OCI-LY7 (cell line): ENCODE measurements at regions not wholly inside any gene's neighbourhood (a gene's known extent, or its start where the extent isn't known, plus 50 kb on each side); places are given as distances from the start of the nearest gene placed in this dataset.

Experiments
- BruUV-seq: library from RNA; stranded (reverse); fragments of 400-500 nt; replicated peaks from 2 replicates; lab custom pipeline; 2021; lab: Mats Ljungman, UMichigan
- CTCF ChIA-PET: fragments of 300-600 bp; sonication (Branson Sonifier 250); formaldehyde crosslinking; loops from one replicate; lab custom pipeline; 2022; ENCODE audit warnings: antibody characterized with exemption; ENCODE audit not compliant: unreplicated experiment; lab: Charles Lee
- POLR2A ChIA-PET: fragments of 300-600 bp; sonication (Branson Sonifier 250); formaldehyde crosslinking; loops from one replicate; lab custom pipeline; 2022; ENCODE audit warnings: antibody characterized with exemption; lab: Charles Lee
- DNase-seq: peaks from one replicate; pipeline ENCODE4 v3.0.0-alpha.2; 2015; ENCODE audit warnings: low spot score
- H2AFZ ChIP-seq: fragments of 200-600 bp; sonication (generic), shearing (Covaris generic); 2 replicates; pipeline ENCODE4 v1.6.1; 2014; ENCODE audit warnings: mild to moderate bottlenecking, antibody characterized with exemption, low read length, moderate library complexity
- H3K27ac ChIP-seq: fragments of 200-600 bp; sonication (generic); 2 replicates; pipeline ENCODE4 v1.5.1; 2014; ENCODE audit warnings: mixed run types, low read depth, mild to moderate bottlenecking, moderate library complexity, low read length, inconsistent platforms; ENCODE audit not compliant: poor library complexity, severe bottlenecking
- H3K36me3 ChIP-seq: fragments of 200-600 bp; sonication (generic); 2 replicates; pipeline ENCODE4 v1.6.1; 2014; ENCODE audit warnings: mild to moderate bottlenecking, antibody characterized with exemption, low read length, moderate library complexity, mixed read lengths; ENCODE audit not compliant: insufficient read depth
- H3K4me1 ChIP-seq: fragments of 200-600 bp; sonication (generic); 2 replicates; pipeline ENCODE4 v1.5.1; 2014; ENCODE audit warnings: mild to moderate bottlenecking, low read length; ENCODE audit not compliant: insufficient read depth, poor library complexity, severe bottlenecking
- H3K4me2 ChIP-seq: fragments of 200-600 bp; sonication (generic); 2 replicates; pipeline ENCODE4 v1.6.1; 2014; ENCODE audit warnings: mild to moderate bottlenecking, low read length
- H3K4me3 ChIP-seq: fragments of 200-600 bp; sonication (generic); 2 replicates; pipeline ENCODE4 v1.5.1; 2014; ENCODE audit warnings: mild to moderate bottlenecking, low read depth, low read length; ENCODE audit not compliant: poor library complexity, severe bottlenecking
- H3K79me2 ChIP-seq: fragments of 200-600 bp; sonication (generic); 2 replicates; pipeline ENCODE4 v1.6.1; 2016; ENCODE audit warnings: low read depth, mild to moderate bottlenecking, low read length, moderate library complexity, mixed read lengths; ENCODE audit not compliant: insufficient read depth
- H3K9me2 ChIP-seq: fragments of 200-600 bp; sonication (generic); 2 replicates; pipeline ENCODE4 v1.6.1; 2016; ENCODE audit warnings: mild to moderate bottlenecking, low read length, mixed read lengths; ENCODE audit not compliant: insufficient read depth
- H3K9me3 ChIP-seq: fragments of 200-600 bp; sonication (generic); 2 replicates; pipeline ENCODE4 v1.6.1; 2014; ENCODE audit warnings: mild to moderate bottlenecking, mixed run types, low read length, mixed read lengths
- H4K20me1 ChIP-seq: fragments of 200-600 bp; sonication (generic); 2 replicates; pipeline ENCODE4 v1.6.1; 2014; ENCODE audit warnings: mild to moderate bottlenecking, antibody characterized with exemption, low read length, moderate library complexity, mixed read lengths; ENCODE audit not compliant: insufficient read depth
- CTCF ChIP-seq: fragments of 200-600 bp; sonication (generic); conservative IDR thresholded peaks from 2 replicates; pipeline ENCODE4 v1.5.1; 2014; ENCODE audit warnings: mild to moderate bottlenecking, antibody characterized with exemption, low read length, moderate library complexity, mixed read lengths
- EZH2phosphoT487 ChIP-seq: fragments of 200-600 bp; sonication (generic); IDR thresholded peaks from 2 replicates; pipeline ENCODE4 v1.6.1; 2018; ENCODE audit warnings: low read depth, borderline replicate concordance, mild to moderate bottlenecking, mixed run types, antibody characterized with exemption, low read length, moderate library complexity, mixed read lengths
- intact Hi-C: fragments of 100-400 bp; cut with micrococcal nuclease; formaldehyde crosslinking; loops from one replicate; pipeline ENCODE4 v1.10.0; 2022; ENCODE audit not compliant: unreplicated experiment

DNA sequence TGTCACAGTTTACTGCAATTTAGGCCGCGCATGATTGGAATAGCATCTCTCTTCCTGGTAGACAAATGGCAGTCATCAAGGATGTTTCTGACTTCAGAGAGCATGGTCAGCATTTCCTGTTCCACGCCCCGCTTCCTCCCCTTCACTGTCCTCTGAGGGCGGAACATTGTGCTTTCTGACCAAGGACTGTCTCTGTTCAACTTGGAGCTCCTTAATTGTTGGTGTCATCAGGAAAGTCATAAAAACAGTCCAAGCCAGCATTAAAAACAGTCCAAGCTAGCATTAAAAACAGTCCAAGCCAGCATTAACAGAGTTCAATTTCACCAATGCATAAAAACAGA lies 301.3 kb upstream of the IRX4 start:
- DNase-seq, result no peak
- CTCF ChIA-PET, result no interaction called here
- Histone ChIP-seq H3K9me2 (no peaks in the 10 kb centered on the region), H2AFZ (no peak overlapping the region), H3K79me2 (no peaks in the 10 kb centered on the region), H3K27ac (no peak overlapping the region), H4K20me1 (no peaks in the 10 kb centered on the region), H3K9me3 (no peaks in the 10 kb centered on the region), H3K4me3 (no peak overlapping the region), H3K4me1 (no peaks in the 10 kb centered on the region), H3K36me3 (no peaks in the 10 kb centered on the region), H3K4me2 (no peak overlapping the region)
- POLR2A ChIA-PET, result no interaction called here
- TF ChIP-seq CTCF (no peak), EZH2phosphoT487 (no peak)
- BruUV-seq, result no TSS peak
- intact Hi-C loops, result no loop called here

DNA sequence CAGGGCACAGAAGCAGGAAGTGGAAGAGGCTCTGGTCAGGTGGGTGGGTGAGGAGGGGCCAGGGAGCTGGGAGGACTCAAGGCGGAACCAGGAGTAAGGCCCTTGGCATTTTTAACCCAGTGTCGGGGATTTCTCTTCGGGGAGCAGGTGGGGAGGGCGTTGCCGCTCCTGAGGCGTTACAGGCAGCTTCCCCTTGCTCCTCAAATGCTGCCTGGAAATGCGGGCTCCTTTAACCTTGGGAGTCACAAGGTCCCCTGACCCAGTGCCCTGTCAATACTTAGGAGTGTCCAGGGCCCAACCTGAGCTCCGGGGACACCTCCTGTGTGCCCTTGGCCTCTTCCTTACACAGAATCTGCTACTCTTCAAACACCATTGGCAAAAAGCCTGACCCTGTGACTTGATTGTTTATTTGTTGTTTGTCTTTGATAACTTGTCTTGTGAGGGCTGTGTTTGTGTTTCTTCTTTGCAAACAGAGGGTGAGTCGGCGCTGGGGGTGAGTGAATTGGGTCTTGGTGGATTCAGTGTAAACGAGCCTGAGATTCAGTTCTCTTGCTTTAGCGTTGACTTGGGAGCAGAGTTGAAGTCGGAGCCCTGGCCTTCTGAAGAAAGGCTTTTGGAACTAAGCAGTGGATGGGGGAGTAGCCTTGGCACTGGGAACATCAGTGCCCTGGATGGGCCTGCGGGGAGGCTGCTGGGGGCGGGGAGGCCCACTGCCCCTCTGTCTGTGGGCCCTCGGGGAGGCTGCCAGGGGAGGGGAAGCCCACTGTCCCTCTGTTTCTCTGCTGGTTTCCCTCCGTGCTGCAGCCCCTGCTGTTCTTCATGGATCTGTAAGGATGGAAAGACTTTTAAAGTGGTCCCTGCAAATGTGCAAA lies 300.7 kb upstream of the IRX4 start:
- no TSS peak for BruUV-seq
- TF ChIP-seq EZH2phosphoT487 (no peak), CTCF (no peak)
- no peaks in the 10 kb centered on the region for H3K79me2 ChIP-seq
- H3K4me1 ChIP-seq, result no peaks in the 10 kb centered on the region
- H4K20me1 ChIP-seq, result no peaks in the 10 kb centered on the region
- H3K4me2 ChIP-seq, result no peak overlapping the region
- intact Hi-C loops, result no loop called here
- H2AFZ ChIP-seq, result no peak overlapping the region
- ChIA-PET CTCF (no interaction called here), POLR2A (no interaction called here)
- no peaks in the 10 kb centered on the region for H3K36me3 ChIP-seq
- no peak overlapping the region for H3K4me3 ChIP-seq
- H3K9me2 ChIP-seq, result no peaks in the 10 kb centered on the region
- H3K9me3 ChIP-seq, result no peaks in the 10 kb centered on the region
- no peak for DNase-seq
- H3K27ac ChIP-seq, result no peak overlapping the region

- TF ChIP-seq CTCF (no peak), EZH2phosphoT487 (no peak)
- CTCF ChIA-PET, result no interaction called here
- Histone ChIP-seq H3K27ac (no peak overlapping the region), H3K79me2 (no peaks in the 10 kb centered on the region), H3K4me1 (no peaks in the 10 kb centered on the region), H3K9me3 (no peaks in the 10 kb centered on the region), H4K20me1 (no peaks in the 10 kb centered on the region), H3K4me3 (no peak overlapping the region), H3K36me3 (no peaks in the 10 kb centered on the region), H3K9me2 (no peaks in the 10 kb centered on the region), H3K4me2 (no peak overlapping the region), H2AFZ (no peak overlapping the region)
- intact Hi-C loops, result no loop called here
- POLR2A ChIA-PET, result no interaction called here
- BruUV-seq, result no TSS peak
- no peak for DNase-seq
Measured at GRCh38 chr5:2182020-2182419, 299.3 kb upstream of the IRX4 start.
